Liver (tissue), 8 donors: ENCODE measurements at regions not wholly inside any gene's neighbourhood (a gene's known extent, or its start where the extent isn't known, plus 50 kb on each side); places are given as distances from the start of the nearest gene placed in this dataset.

ENCODE experiments used
- DNase-seq: peaks from one replicate; pipeline ENCODE4 v3.0.0-alpha.2; 2017; ENCODE audit warnings: low spot score
- H3K27ac ChIP-seq, 2 donors: one replicate each; pipeline ENCODE4 v1.7.0; 2013; ENCODE audit warnings: inconsistent platforms in 2 of 2, low read length in 2 of 2, control low read depth in 1 of 2, low read depth in 1 of 2, mild to moderate bottlenecking in 1 of 2
- H3K27me3 ChIP-seq, 4 donors: one replicate each; pipeline versions ENCODE4 v1.6.1 to v1.7.0; 2013; ENCODE audit warnings: low read length in 3 of 4, inconsistent platforms in 1 of 4, mild to moderate bottlenecking in 1 of 4, moderate library complexity in 1 of 4; ENCODE audit not compliant: control insufficient read depth in 4 of 4, insufficient read depth in 4 of 4
- H3K36me3 ChIP-seq, 4 donors: one replicate each; pipeline versions ENCODE4 v1.6.1 to v1.7.0; 2013; ENCODE audit warnings: low read length in 3 of 4, mild to moderate bottlenecking in 3 of 4, low read depth in 1 of 4, moderate library complexity in 1 of 4; ENCODE audit not compliant: control insufficient read depth in 4 of 4, insufficient read depth in 3 of 4
- H3K4me1 ChIP-seq, 4 donors: one replicate each; pipeline versions ENCODE4 v1.6.1 to v1.7.0; 2013; ENCODE audit warnings: low read length in 3 of 4, mild to moderate bottlenecking in 3 of 4, moderate library complexity in 1 of 4; ENCODE audit not compliant: control insufficient read depth in 4 of 4, insufficient read depth in 4 of 4
- H3K4me3 ChIP-seq, 3 donors: one replicate each; pipeline versions ENCODE4 v1.6.1 to v1.7.0; 2013; ENCODE audit warnings: low read length in 3 of 3, control low read depth in 1 of 3, low read depth in 1 of 3, mild to moderate bottlenecking in 1 of 3
- H3K9ac ChIP-seq, 2 donors: one replicate each; pipeline ENCODE4 v1.7.0; 2013; ENCODE audit warnings: low read length in 2 of 2, mild to moderate bottlenecking in 2 of 2, moderate library complexity in 2 of 2, control low read depth in 1 of 2, low read depth in 1 of 2
- H3K9me3 ChIP-seq, 4 donors: one replicate each; pipeline versions ENCODE4 v1.6.1 to v1.7.0; 2013; ENCODE audit warnings: low read length in 3 of 4; ENCODE audit not compliant: control insufficient read depth in 4 of 4
- EGR1 ChIP-seq, 2 donors: IDR thresholded peaks; 2 replicates each; pipeline ENCODE4 v1.6.1; 2016 to 2018; ENCODE audit warnings: antibody characterized with exemption in 2 of 2, low read depth in 2 of 2
- FOXA1 ChIP-seq: IDR thresholded peaks from 2 replicates; pipeline ENCODE4 v1.6.1; 2016; ENCODE audit warnings: antibody characterized with exemption
- FOXA2 ChIP-seq: IDR thresholded peaks from 2 replicates; pipeline ENCODE4 v1.6.1; 2016; ENCODE audit warnings: antibody characterized with exemption
- GABPA ChIP-seq, 2 donors: IDR thresholded peaks in 1 of 2; conservative IDR thresholded peaks in 1 of 2; 2 replicates each; pipeline ENCODE4 v1.6.1; 2016; ENCODE audit warnings: antibody characterized with exemption in 2 of 2, mild to moderate bottlenecking in 1 of 2, moderate library complexity in 1 of 2
- HNF4A ChIP-seq, 2 donors: conservative IDR thresholded peaks; 2 replicates each; pipeline ENCODE4 v1.6.1; 2016; ENCODE audit warnings: antibody characterized with exemption in 2 of 2, mild to moderate bottlenecking in 2 of 2
- HNF4G ChIP-seq: IDR thresholded peaks from 2 replicates; pipeline ENCODE4 v1.6.1; 2016; ENCODE audit warnings: antibody characterized with exemption
- JUND ChIP-seq, 2 donors: IDR thresholded peaks; 2 replicates each; pipeline ENCODE4 v1.6.1; 2016; ENCODE audit warnings: antibody characterized with exemption in 2 of 2
- NR2F2 ChIP-seq: IDR thresholded peaks from 2 replicates; pipeline ENCODE4 v1.6.1; 2016; ENCODE audit warnings: antibody characterized with exemption
- RAD21 ChIP-seq, 2 donors: IDR thresholded peaks; 2 replicates each; pipeline ENCODE4 v1.6.1; 2016; ENCODE audit warnings: antibody characterized with exemption in 2 of 2, mild to moderate bottlenecking in 2 of 2
- RXRA ChIP-seq, 2 donors: IDR thresholded peaks; 2 replicates each; pipeline ENCODE4 v1.6.1; 2017 to 2018; ENCODE audit warnings: antibody characterized with exemption in 2 of 2, mild to moderate bottlenecking in 1 of 2
- SP1 ChIP-seq: IDR thresholded peaks from 2 replicates; pipeline ENCODE4 v1.6.1; 2018; ENCODE audit warnings: antibody characterized with exemption, mild to moderate bottlenecking
- TAF1 ChIP-seq: conservative IDR thresholded peaks from 2 replicates; pipeline ENCODE4 v1.6.1; 2016; ENCODE audit warnings: antibody characterized with exemption, mild to moderate bottlenecking
- YY1 ChIP-seq: IDR thresholded peaks from 2 replicates; pipeline ENCODE4 v1.6.1; 2016; ENCODE audit warnings: antibody characterized with exemption, mild to moderate bottlenecking
- WGBS: extraction: QIAGEN DNeasy Blood & Tissue Kit; methylation state at CpG from one replicate; pipeline ENCODE4 v1.1.7; 2013; 5-methylcytosine and 5-hydroxymethylcytosine counted together
- TF ChIP-seq, protein P1 (sequence below): IDR thresholded peaks from 2 replicates; pipeline ENCODE4 v1.6.1; 2016; ENCODE audit warnings: antibody characterized with exemption
- TF ChIP-seq, protein P2 (sequence below): IDR thresholded peaks from 2 replicates; pipeline ENCODE4 v1.6.1; 2016; ENCODE audit warnings: antibody characterized with exemption
- TF ChIP-seq, protein P3 (sequence below): fragments of 150-350 bp; IDR thresholded peaks from 2 replicates; pipeline ENCODE4 v1.5.1; 2017; ENCODE audit warnings: improper control_type of control experiment, low read depth, low read length; ENCODE audit not compliant: missing input control
- TF ChIP-seq, protein P4 (sequence below): IDR thresholded peaks from 2 replicates; pipeline ENCODE4 v1.6.1; 2016; ENCODE audit warnings: antibody characterized with exemption
- TF ChIP-seq, protein P5 (sequence below): IDR thresholded peaks from 2 replicates; pipeline ENCODE4 v1.6.1; 2016; ENCODE audit warnings: antibody characterized with exemption, mild to moderate bottlenecking
- donor health status: healthy.
- donor health status: healthy.
- donor health status: healthy.
- donor health status: healthy.
- donor health status: healthy.

- Histone ChIP-seq H3K27me3 (no peaks in the 10 kb centered on the region), H3K9me3 (no peaks in the 10 kb centered on the region), H3K9ac (no peak overlapping the region), H3K36me3 (no peaks in the 10 kb centered on the region), H3K4me3 (no peak overlapping the region), H3K4me1 (no peaks in the 10 kb centered on the region), H3K27ac (no peak overlapping the region)
- TF ChIP-seq TAF1: no peak
- TF ChIP-seq, protein P1, sequence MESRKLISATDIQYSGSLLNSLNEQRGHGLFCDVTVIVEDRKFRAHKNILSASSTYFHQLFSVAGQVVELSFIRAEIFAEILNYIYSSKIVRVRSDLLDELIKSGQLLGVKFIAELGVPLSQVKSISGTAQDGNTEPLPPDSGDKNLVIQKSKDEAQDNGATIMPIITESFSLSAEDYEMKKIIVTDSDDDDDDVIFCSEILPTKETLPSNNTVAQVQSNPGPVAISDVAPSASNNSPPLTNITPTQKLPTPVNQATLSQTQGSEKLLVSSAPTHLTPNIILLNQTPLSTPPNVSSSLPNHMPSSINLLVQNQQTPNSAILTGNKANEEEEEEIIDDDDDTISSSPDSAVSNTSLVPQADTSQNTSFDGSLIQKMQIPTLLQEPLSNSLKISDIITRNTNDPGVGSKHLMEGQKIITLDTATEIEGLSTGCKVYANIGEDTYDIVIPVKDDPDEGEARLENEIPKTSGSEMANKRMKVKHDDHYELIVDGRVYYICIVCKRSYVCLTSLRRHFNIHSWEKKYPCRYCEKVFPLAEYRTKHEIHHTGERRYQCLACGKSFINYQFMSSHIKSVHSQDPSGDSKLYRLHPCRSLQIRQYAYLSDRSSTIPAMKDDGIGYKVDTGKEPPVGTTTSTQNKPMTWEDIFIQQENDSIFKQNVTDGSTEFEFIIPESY: no peak
- TF ChIP-seq RAD21 (IDR thresholded peaks at IDR 0.05): no peak
- no peak for TF ChIP-seq RXRA (IDR thresholded peaks at IDR 0.05)
- TF ChIP-seq NR2F2: no peak
- TF ChIP-seq, protein P2, sequence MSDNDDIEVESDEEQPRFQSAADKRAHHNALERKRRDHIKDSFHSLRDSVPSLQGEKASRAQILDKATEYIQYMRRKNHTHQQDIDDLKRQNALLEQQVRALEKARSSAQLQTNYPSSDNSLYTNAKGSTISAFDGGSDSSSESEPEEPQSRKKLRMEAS: no peak
- no peak for TF ChIP-seq EGR1 (IDR thresholded peaks at IDR 0.05; ENCODE audit: low read depth in 2 of 2)
- no peak for DNase-seq
- 85% methylated on average over 2 of the region's 2 CpGs for WGBS
These were observed 105.5 kb downstream of the MACIR start for GRCh38 chr5:103364074-103364473.

GRCh38 chr5:103362211-103362610, 103.6 kb downstream of the MACIR start:
- H3K4me1 ChIP-seq: no peaks in the 10 kb centered on the region
- no peak for DNase-seq
- H3K9me3 ChIP-seq: no peaks in the 10 kb centered on the region
- H3K36me3 ChIP-seq: no peaks in the 10 kb centered on the region
- no peak overlapping the region for H3K9ac ChIP-seq
- no peak overlapping the region for H3K27ac ChIP-seq
- WGBS: 93% methylated on average over 3 of the region's 3 CpGs
- no peaks in the 10 kb centered on the region for H3K27me3 ChIP-seq
- TF ChIP-seq, protein P3, sequence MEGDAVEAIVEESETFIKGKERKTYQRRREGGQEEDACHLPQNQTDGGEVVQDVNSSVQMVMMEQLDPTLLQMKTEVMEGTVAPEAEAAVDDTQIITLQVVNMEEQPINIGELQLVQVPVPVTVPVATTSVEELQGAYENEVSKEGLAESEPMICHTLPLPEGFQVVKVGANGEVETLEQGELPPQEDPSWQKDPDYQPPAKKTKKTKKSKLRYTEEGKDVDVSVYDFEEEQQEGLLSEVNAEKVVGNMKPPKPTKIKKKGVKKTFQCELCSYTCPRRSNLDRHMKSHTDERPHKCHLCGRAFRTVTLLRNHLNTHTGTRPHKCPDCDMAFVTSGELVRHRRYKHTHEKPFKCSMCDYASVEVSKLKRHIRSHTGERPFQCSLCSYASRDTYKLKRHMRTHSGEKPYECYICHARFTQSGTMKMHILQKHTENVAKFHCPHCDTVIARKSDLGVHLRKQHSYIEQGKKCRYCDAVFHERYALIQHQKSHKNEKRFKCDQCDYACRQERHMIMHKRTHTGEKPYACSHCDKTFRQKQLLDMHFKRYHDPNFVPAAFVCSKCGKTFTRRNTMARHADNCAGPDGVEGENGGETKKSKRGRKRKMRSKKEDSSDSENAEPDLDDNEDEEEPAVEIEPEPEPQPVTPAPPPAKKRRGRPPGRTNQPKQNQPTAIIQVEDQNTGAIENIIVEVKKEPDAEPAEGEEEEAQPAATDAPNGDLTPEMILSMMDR: no peak
- TF ChIP-seq YY1 (no peak), SP1 (no peak), FOXA1 (no peak), EGR1 (IDR thresholded peaks at IDR 0.05; ENCODE audit: low read depth in 2 of 2) (no peak), HNF4A (conservative IDR thresholded peaks at IDR 0.05) (no peak), HNF4G (no peak), GABPA (IDR thresholded peaks at IDR 0.05 in 1 of 2, conservative IDR thresholded peaks at IDR 0.05 in 1 of 2) (no peak), JUND (IDR thresholded peaks at IDR 0.05) (no peak), FOXA2 (no peak), TAF1 (no peak)
- TF ChIP-seq, protein P4, sequence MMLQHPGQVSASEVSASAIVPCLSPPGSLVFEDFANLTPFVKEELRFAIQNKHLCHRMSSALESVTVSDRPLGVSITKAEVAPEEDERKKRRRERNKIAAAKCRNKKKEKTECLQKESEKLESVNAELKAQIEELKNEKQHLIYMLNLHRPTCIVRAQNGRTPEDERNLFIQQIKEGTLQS: no peak
- H3K4me3 ChIP-seq: no peak overlapping the region

DNA sequence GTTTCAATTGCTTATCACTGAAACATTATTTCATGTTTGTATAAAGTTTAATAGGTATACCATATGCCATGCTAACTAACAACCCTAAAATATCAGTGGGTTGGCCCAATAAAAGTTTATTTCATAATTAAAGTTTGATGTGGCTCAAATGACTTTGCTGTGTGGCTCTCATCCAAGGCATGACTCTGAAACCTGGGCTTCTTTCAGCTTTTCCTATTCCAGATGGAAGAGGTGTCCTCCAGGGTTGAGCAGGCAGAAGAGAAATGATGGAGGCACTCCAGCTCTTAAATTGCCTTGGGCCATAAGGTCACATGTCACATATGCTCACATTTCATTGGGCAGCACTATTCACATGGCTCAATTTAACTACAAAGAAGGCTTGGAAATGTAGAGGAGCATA, 101.9 kb downstream of the MACIR start:
- no peaks in the 10 kb centered on the region for H3K36me3 ChIP-seq
- TF ChIP-seq RAD21 (IDR thresholded peaks at IDR 0.05): no peak
- no peak for TF ChIP-seq JUND (IDR thresholded peaks at IDR 0.05)
- TF ChIP-seq, protein P4: no peak
- no peak for TF ChIP-seq SP1
- no peak for TF ChIP-seq EGR1 (IDR thresholded peaks at IDR 0.05; ENCODE audit: low read depth in 2 of 2)
- TF ChIP-seq, protein P5, sequence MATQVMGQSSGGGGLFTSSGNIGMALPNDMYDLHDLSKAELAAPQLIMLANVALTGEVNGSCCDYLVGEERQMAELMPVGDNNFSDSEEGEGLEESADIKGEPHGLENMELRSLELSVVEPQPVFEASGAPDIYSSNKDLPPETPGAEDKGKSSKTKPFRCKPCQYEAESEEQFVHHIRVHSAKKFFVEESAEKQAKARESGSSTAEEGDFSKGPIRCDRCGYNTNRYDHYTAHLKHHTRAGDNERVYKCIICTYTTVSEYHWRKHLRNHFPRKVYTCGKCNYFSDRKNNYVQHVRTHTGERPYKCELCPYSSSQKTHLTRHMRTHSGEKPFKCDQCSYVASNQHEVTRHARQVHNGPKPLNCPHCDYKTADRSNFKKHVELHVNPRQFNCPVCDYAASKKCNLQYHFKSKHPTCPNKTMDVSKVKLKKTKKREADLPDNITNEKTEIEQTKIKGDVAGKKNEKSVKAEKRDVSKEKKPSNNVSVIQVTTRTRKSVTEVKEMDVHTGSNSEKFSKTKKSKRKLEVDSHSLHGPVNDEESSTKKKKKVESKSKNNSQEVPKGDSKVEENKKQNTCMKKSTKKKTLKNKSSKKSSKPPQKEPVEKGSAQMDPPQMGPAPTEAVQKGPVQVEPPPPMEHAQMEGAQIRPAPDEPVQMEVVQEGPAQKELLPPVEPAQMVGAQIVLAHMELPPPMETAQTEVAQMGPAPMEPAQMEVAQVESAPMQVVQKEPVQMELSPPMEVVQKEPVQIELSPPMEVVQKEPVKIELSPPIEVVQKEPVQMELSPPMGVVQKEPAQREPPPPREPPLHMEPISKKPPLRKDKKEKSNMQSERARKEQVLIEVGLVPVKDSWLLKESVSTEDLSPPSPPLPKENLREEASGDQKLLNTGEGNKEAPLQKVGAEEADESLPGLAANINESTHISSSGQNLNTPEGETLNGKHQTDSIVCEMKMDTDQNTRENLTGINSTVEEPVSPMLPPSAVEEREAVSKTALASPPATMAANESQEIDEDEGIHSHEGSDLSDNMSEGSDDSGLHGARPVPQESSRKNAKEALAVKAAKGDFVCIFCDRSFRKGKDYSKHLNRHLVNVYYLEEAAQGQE: no peak
- TF ChIP-seq NR2F2: no peak
- TF ChIP-seq, protein P1: no peak
- TF ChIP-seq YY1: no peak
- TF ChIP-seq RXRA (IDR thresholded peaks at IDR 0.05): no peak
- no peak for TF ChIP-seq FOXA2
- no peak for TF ChIP-seq HNF4A (conservative IDR thresholded peaks at IDR 0.05)
- TF ChIP-seq HNF4G: no peak

More for the DNA sequence above, 101.9 kb downstream of the MACIR start:
- Histone ChIP-seq H3K9me3 (no peaks in the 10 kb centered on the region), H3K4me1 (no peaks in the 10 kb centered on the region), H3K27ac (no peak overlapping the region), H3K4me3 (no peak overlapping the region), H3K27me3 (no peaks in the 10 kb centered on the region), H3K9ac (no peak overlapping the region)
- no peak for DNase-seq
